ENCODE measurements at regions not wholly inside any gene's neighbourhood (a gene's known extent, or its start where the extent isn't known, plus 50 kb on each side); places are given as distances from the start of the nearest gene placed in this dataset.

DNA sequence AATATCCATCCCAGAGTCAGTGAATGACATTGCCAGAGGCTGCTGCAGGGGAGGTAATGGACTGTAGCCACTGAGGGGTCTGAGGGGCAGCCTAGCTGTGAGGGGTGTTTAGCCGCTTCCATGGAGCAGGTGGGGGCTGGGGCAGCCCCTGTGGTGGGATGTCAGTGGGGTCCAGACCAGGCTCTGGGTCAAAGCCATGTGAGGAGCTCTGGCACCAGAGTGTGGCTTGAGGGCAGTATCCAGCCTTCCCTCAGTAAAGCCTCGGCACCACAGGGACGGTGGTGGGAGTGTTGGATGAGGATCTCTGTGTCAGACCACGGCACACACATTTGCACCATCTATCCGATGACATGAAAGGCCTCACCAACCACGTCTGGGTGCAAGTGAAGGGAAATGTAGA, 85.0 kb downstream of the INHBB start:
- H3K4me3 ChIP-seq (ENCODE audit: low read length): no peak overlapping the region
- ATAC-seq (ENCODE audit: poor library complexity) (no peak), DNase-seq (no peak)
- ChIA-PET POLR2A (no interaction called here), CTCF (no interaction called here)
- Mint-ChIP-seq H3K27me3 (peaks cover 16% of the 10 kb centered on the region), H3K4me1 (ENCODE audit: low read depth) (no peaks in the 10 kb centered on the region), H3K9me3 (no peaks in the 10 kb centered on the region), H3K36me3 (ENCODE audit: low read depth) (no peaks in the 10 kb centered on the region), H3K27ac (no peak overlapping the region), H3K4me3 (no peak overlapping the region)
- no peak overlapping the region for H3K27ac ChIP-seq (ENCODE audit: low read depth in 1 of 2, low read length in 2 of 2)
- no peaks in the 10 kb centered on the region for H3K27me3 ChIP-seq (ENCODE audit: control insufficient read depth in 1 of 2, insufficient read depth in 2 of 2, low read length in 2 of 2)
- H3K4me1 ChIP-seq (ENCODE audit: insufficient read depth, low read length): no peaks in the 10 kb centered on the region
- H3K9me3 ChIP-seq (ENCODE audit: control insufficient read depth in 1 of 2, insufficient read depth in 1 of 2, low read length in 2 of 2): peaks cover 0 to 7% of the 10 kb centered on the region in 2 experiments
- no peaks in the 10 kb centered on the region for H3K36me3 ChIP-seq (ENCODE audit: insufficient read depth, low read length)
- TF ChIP-seq, protein P1, sequence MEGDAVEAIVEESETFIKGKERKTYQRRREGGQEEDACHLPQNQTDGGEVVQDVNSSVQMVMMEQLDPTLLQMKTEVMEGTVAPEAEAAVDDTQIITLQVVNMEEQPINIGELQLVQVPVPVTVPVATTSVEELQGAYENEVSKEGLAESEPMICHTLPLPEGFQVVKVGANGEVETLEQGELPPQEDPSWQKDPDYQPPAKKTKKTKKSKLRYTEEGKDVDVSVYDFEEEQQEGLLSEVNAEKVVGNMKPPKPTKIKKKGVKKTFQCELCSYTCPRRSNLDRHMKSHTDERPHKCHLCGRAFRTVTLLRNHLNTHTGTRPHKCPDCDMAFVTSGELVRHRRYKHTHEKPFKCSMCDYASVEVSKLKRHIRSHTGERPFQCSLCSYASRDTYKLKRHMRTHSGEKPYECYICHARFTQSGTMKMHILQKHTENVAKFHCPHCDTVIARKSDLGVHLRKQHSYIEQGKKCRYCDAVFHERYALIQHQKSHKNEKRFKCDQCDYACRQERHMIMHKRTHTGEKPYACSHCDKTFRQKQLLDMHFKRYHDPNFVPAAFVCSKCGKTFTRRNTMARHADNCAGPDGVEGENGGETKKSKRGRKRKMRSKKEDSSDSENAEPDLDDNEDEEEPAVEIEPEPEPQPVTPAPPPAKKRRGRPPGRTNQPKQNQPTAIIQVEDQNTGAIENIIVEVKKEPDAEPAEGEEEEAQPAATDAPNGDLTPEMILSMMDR (IDR thresholded peaks at IDR 0.05): no peak
- intact Hi-C loops (cut with DNase I, micrococcal nuclease): no loop called here

DNA sequence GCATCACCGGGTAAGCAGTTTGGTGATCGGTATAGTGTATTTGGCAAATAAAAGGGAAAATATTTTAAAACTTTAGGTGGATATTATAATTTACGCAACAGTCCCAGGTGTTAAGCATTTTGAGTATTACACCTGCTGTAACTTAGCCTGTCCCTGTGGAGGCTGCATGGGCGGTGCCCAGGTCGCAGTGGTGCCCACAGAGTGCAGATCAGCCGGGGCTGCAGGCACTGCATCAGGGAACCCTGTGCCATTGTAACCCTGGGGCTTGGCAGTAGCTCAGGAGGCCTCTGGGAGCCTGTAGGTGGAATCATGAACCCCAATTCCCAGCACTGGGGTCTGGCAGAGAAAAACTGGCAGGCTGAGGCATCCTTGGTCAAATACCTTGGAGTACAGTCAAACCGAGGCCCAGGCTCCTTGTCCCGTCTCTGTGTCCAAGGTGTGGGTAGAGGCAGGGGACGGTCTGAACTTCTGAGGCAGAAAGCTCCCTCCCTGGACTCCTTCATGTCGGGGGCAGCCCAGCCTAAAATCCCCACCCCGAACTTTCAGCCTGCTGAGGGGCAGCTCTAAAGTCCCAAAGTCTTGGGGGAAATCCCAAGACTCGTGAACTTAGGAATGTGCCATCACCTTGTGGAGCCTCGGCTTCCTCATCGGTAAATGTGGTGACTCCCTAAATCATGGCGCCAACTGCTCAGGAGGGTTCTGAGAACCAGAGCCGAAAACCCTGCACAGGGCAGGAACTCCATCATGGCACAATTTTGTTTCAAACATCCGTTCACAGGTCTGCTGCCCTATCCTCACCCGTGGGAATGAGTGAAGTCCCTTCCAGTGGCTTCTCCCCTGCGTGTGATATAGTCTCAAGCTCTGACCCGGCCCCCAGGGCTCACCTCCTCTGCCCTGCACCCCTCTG, 85.7 kb downstream of the INHBB start:
- Mint-ChIP-seq H3K27ac (no peak overlapping the region), H3K4me3 (no peak overlapping the region), H3K36me3 (ENCODE audit: low read depth) (no peaks in the 10 kb centered on the region), H3K27me3 (peaks cover 16% of the 10 kb centered on the region), H3K4me1 (ENCODE audit: low read depth) (no peaks in the 10 kb centered on the region), H3K9me3 (no peaks in the 10 kb centered on the region)
- H3K4me1 ChIP-seq (ENCODE audit: insufficient read depth, low read length): no peaks in the 10 kb centered on the region
- H3K4me3 ChIP-seq (ENCODE audit: low read length): no peak overlapping the region
- POLR2A ChIA-PET: no interaction called here
- TF ChIP-seq, protein P1 (IDR thresholded peaks at IDR 0.05): no peak
- ATAC-seq (ENCODE audit: poor library complexity): no peak
- no peak overlapping the region for H3K27ac ChIP-seq (ENCODE audit: low read depth in 1 of 2, low read length in 2 of 2)
- DNase-seq: no peak
- intact Hi-C loops (cut with DNase I, micrococcal nuclease): no loop called here
- CTCF ChIA-PET: no interaction called here
- no peaks in the 10 kb centered on the region for H3K27me3 ChIP-seq (ENCODE audit: control insufficient read depth in 1 of 2, insufficient read depth in 2 of 2, low read length in 2 of 2)
- H3K9me3 ChIP-seq (ENCODE audit: control insufficient read depth in 1 of 2, insufficient read depth in 1 of 2, low read length in 2 of 2): peaks cover 0 to 7% of the 10 kb centered on the region in 2 experiments
- no peaks in the 10 kb centered on the region for H3K36me3 ChIP-seq (ENCODE audit: insufficient read depth, low read length)

DNA sequence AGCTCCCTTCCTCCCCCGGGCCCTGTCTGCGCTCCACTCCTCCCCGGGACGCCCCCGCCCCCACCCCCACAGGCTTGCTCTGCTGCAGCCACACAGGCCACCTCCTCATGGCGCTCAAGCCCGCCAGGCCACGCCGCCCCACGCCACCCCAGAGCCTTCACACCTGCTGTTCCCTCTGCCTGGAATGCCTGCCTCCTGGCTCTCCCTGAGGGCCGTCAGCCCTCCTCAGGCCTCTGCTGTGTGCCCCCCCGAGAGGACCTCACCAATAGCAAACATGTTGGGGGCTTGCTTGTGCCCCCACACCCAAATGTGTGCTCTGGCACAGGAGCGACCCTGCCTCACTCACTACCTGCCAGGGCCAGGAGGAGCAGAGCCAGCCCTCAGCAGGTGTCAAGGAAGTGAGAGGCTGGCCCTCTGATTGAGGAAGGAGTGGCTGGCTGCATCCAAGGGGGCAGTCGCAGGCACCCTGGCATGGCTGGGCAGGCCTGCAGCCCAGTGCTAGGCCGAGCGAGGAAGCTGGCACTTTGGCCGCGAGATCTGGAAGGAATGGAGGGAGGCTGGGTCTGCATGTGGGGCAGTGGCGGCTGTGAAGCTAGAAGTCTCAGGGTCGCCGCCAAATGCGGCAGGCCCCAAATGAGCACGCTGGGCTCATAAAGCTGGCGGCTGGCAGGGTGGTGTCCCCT, 86.5 kb downstream of the INHBB start:
- Mint-ChIP-seq H3K27ac (no peak overlapping the region), H3K4me1 (ENCODE audit: low read depth) (no peaks in the 10 kb centered on the region), H3K4me3 (no peak overlapping the region), H3K9me3 (no peaks in the 10 kb centered on the region), H3K27me3 (peaks cover 16% of the 10 kb centered on the region), H3K36me3 (ENCODE audit: low read depth) (no peaks in the 10 kb centered on the region)
- H3K27ac ChIP-seq (ENCODE audit: low read depth in 1 of 2, low read length in 2 of 2): no peak overlapping the region
- no peaks in the 10 kb centered on the region for H3K36me3 ChIP-seq (ENCODE audit: insufficient read depth, low read length)
- CTCF ChIA-PET: no interaction called here
- ATAC-seq (ENCODE audit: poor library complexity) (no peak), DNase-seq (no peak)
- no peaks in the 10 kb centered on the region for H3K4me1 ChIP-seq (ENCODE audit: insufficient read depth, low read length)
- H3K9me3 ChIP-seq (ENCODE audit: control insufficient read depth in 1 of 2, insufficient read depth in 1 of 2, low read length in 2 of 2): peaks cover 0 to 9% of the 10 kb centered on the region in 2 experiments
- H3K4me3 ChIP-seq (ENCODE audit: low read length): no peak overlapping the region
- POLR2A ChIA-PET: no interaction called here
- H3K27me3 ChIP-seq (ENCODE audit: control insufficient read depth in 1 of 2, insufficient read depth in 2 of 2, low read length in 2 of 2): no peaks in the 10 kb centered on the region
- TF ChIP-seq, protein P1 (IDR thresholded peaks at IDR 0.05): no peak
- intact Hi-C loops (cut with DNase I, micrococcal nuclease): no loop called here
